ENCODE measurements at regions not wholly inside any gene's neighbourhood (a gene's known extent, or its start where the extent isn't known, plus 50 kb on each side); places are given as distances from the start of the nearest gene placed in this dataset.
"Not testable (repeated sequence)": the region's sequence is repeated elsewhere in the genome, so short reads cannot be mapped to it uniquely, and the experiment has no call there.

GRCh38 chr9:16063241-16063591 is 510.4 kb downstream of the CCDC171 start:
- H3K36me3 ChIP-seq: no peaks in the 10 kb centered on the region

DNA sequence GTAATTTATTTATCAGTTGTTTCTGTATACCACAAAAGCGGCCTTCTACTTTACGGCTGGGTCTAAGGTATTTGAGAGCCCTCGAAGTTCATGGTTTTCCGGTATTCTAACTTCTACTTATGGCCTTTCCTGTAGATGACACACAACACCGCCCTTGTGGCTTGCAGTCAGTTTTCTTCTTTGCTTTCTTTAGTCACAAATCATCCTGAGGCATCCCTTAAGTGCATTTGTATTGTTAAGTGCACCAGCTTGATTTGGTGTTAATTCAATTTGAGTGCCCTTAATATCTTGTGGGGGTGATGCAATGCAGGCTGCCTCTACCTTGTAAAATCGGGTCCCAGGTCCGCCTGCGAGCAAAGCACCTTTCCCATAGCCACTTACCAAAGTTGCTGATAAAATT is 511.9 kb downstream of the CCDC171 start:
- no peak overlapping the region for H3K27ac ChIP-seq
- H3K4me1 ChIP-seq: peaks cover 0 to 4% of the 10 kb centered on the region in 2 donors
- no peak for TF ChIP-seq CTCF (IDR thresholded peaks at IDR 0.05)
- no peak for TF ChIP-seq POLR2A (IDR thresholded peaks at IDR 0.05)
- no peaks in the 10 kb centered on the region for H3K36me3 ChIP-seq
- H3K27me3 ChIP-seq: no peaks in the 10 kb centered on the region
- no peak overlapping the region for H3K4me3 ChIP-seq
- no peaks in the 10 kb centered on the region for H3K9me3 ChIP-seq
- DNase-seq: no peak
- intact Hi-C loops (cut with DNase I; ENCODE audit: low total_unique reads): no loop called here

More at GRCh38 chr9:16063241-16063591, 510.4 kb downstream of the CCDC171 start:
- DNase-seq: no peak
- Histone ChIP-seq H3K27me3 (no peaks in the 10 kb centered on the region), H3K4me3 (no peak overlapping the region), H3K9me3 (no peaks in the 10 kb centered on the region), H3K27ac (no peak overlapping the region), H3K4me1 (no peaks in the 10 kb centered on the region)
- TF ChIP-seq CTCF (IDR thresholded peaks at IDR 0.05) (no peak), POLR2A (IDR thresholded peaks at IDR 0.05) (no peak)
- intact Hi-C loops (cut with DNase I; ENCODE audit: low total_unique reads): no loop called here

- H3K4me3 ChIP-seq; intact Hi-C loops (cut with DNase I; ENCODE audit: low total_unique reads); DNase-seq; H3K27me3 ChIP-seq; H3K36me3 ChIP-seq; H3K4me1 ChIP-seq; H3K9me3 ChIP-seq; H3K27ac ChIP-seq: not testable (repeated sequence)
Measured at GRCh38 chr9:16066201-16066600, 513.4 kb downstream of the CCDC171 start.

DNA sequence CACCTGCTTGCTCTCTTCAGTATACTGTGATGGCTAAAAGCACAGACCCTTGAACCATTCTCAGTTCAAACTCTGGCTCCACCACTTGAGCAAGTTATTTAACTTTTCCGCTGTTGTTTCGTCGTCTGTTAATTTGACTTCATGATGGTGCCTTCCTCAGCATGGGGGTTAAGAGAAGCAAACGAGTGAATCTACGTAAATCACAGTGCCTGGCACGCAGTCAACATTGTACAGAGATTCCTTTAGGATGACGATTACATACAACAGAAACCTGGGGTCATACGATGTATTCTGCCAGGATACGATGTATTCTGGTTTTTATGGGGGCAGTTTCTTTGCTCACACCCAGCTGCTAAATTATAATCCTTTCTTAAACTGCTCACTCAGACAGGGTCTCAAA is 515.6 kb downstream of the CCDC171 start:
- Histone ChIP-seq H3K36me3 (no peaks in the 10 kb centered on the region), H3K4me3 (no peak overlapping the region), H3K9me3 (no peaks in the 10 kb centered on the region), H3K27me3 (no peaks in the 10 kb centered on the region), H3K27ac (no peak overlapping the region), H3K4me1 (peaks cover 0 to 4% of the 10 kb centered on the region in 2 donors)
- DNase-seq: no peak
- TF ChIP-seq CTCF (IDR thresholded peaks at IDR 0.05) (no peak), POLR2A (IDR thresholded peaks at IDR 0.05) (no peak)
- intact Hi-C loops (cut with DNase I; ENCODE audit: low total_unique reads): no loop called here

GRCh38 chr9:16069249-16069648 is 516.4 kb downstream of the CCDC171 start:
- Histone ChIP-seq H3K4me3 (no peak overlapping the region), H3K4me1 (peaks cover 0 to 4% of the 10 kb centered on the region in 2 donors), H3K27ac (peak overlapping the region; percentile 15 to 64), H3K9me3 (no peaks in the 10 kb centered on the region), H3K36me3 (no peaks in the 10 kb centered on the region), H3K27me3 (no peaks in the 10 kb centered on the region)
- no peak for DNase-seq
- no peak for TF ChIP-seq POLR2A (IDR thresholded peaks at IDR 0.05)
- no peak for TF ChIP-seq CTCF (IDR thresholded peaks at IDR 0.05)
- intact Hi-C loops (cut with DNase I; ENCODE audit: low total_unique reads): no loop called here
